GM23248 (cell line): ENCODE measurements at regions not wholly inside any gene's neighbourhood (a gene's known extent, or its start where the extent isn't known, plus 50 kb on each side); places are given as distances from the start of the nearest gene placed in this dataset.
"Not testable (repeated sequence)": the region's sequence is repeated elsewhere in the genome, so short reads cannot be mapped to it uniquely, and the experiment has no call there.

Experiments
- DNase-seq: peaks from one replicate; pipeline ENCODE4 v3.0.0-alpha.2; 2015
- H2AFZ ChIP-seq: fragments of 200-600 bp; sonication (generic); 2 replicates; pipeline ENCODE4 v1.6.1; 2016; ENCODE audit warnings: antibody characterized with exemption
- H3F3A ChIP-seq: fragments of 200-600 bp; sonication (generic); 2 replicates; pipeline ENCODE4 v1.6.1; 2016; ENCODE audit warnings: mild to moderate bottlenecking, antibody characterized with exemption, mixed run types; ENCODE audit not compliant: insufficient read depth
- H3K27ac ChIP-seq: fragments of 200-600 bp; sonication (generic); 2 replicates; pipeline ENCODE4 v1.5.1; 2016; ENCODE audit warnings: mild to moderate bottlenecking
- H3K27me3 ChIP-seq: fragments of 200-600 bp; sonication (generic); replicated peaks from 2 replicates; pipeline ENCODE4 v1.6.1; 2016; ENCODE audit warnings: mild to moderate bottlenecking; ENCODE audit not compliant: insufficient read depth
- H3K36me3 ChIP-seq: fragments of 200-600 bp; sonication (generic); 2 replicates; pipeline ENCODE4 v1.6.1; 2016; ENCODE audit warnings: low read depth, mild to moderate bottlenecking
- H3K4me1 ChIP-seq: fragments of 200-600 bp; sonication (generic); 2 replicates; pipeline ENCODE4 v1.6.1; 2016; ENCODE audit warnings: mild to moderate bottlenecking; ENCODE audit not compliant: insufficient read depth
- H3K4me2 ChIP-seq: fragments of 200-600 bp; sonication (generic); one replicate; pipeline ENCODE4 v1.6.1; 2016; ENCODE audit warnings: mild to moderate bottlenecking; ENCODE audit not compliant: unreplicated experiment
- H3K4me3 ChIP-seq: fragments of 200-600 bp; sonication (generic); 2 replicates; pipeline ENCODE4 v1.5.1; 2016; ENCODE audit warnings: mild to moderate bottlenecking
- H3K79me2 ChIP-seq: fragments of 200-600 bp; sonication (generic); 2 replicates; pipeline ENCODE4 v1.6.1; 2016; ENCODE audit warnings: mild to moderate bottlenecking; ENCODE audit not compliant: insufficient read depth
- H3K9ac ChIP-seq: fragments of 200-600 bp; sonication (generic); 2 replicates; pipeline ENCODE4 v1.6.1; 2016; ENCODE audit warnings: mild to moderate bottlenecking
- H3K9me2 ChIP-seq: fragments of 200-600 bp; sonication (generic); 2 replicates; pipeline ENCODE4 v1.6.1; 2016; ENCODE audit warnings: mixed run types, mild to moderate bottlenecking, moderate library complexity; ENCODE audit not compliant: insufficient read depth
- H3K9me3 ChIP-seq: fragments of 200-600 bp; sonication (generic); one replicate; pipeline ENCODE4 v1.6.1; 2017; ENCODE audit warnings: low read depth
- H4K20me1 ChIP-seq: fragments of 200-600 bp; sonication (generic); 2 replicates; pipeline ENCODE4 v1.6.0; 2016; ENCODE audit not compliant: insufficient read depth
- EZH2 ChIP-seq: fragments of 200-600 bp; sonication (generic); IDR thresholded peaks from 2 replicates; pipeline ENCODE4 v1.6.1; 2018; ENCODE audit warnings: antibody characterized with exemption, mild to moderate bottlenecking; ENCODE audit not compliant: insufficient read depth, poor library complexity, severe bottlenecking
- EZH2phosphoT487 ChIP-seq: fragments of 200-600 bp; sonication (generic); IDR thresholded peaks from 2 replicates; pipeline ENCODE4 v1.6.1; 2018; ENCODE audit warnings: antibody characterized with exemption, moderate library complexity, mild to moderate bottlenecking, low read depth; ENCODE audit not compliant: insufficient read depth
- WGBS, 2 experiments: methylation state at CpG; one replicate each; pipeline ENCODE4 v1.1.6; 2015 to 2017; ENCODE audit warnings: low lambda C conversion rate in 2 of 2, low coverage in 1 of 2; ENCODE audit errors: missing lambda C conversion rate in 2 of 2; 5-methylcytosine and 5-hydroxymethylcytosine counted together
- in situ Hi-C: fragments of 300-500 bp; cut with MboI; formaldehyde crosslinking; loops from 2 replicates; pipeline ENCODE4 v1.15.0; 2020

GRCh38 chr3:74978684-74979083 is 364.2 kb upstream of the CNTN3 start:
- Histone ChIP-seq H2AFZ (no peak overlapping the region), H3K27ac (no peak overlapping the region), H3K4me2 (no peak overlapping the region), H3K79me2 (no peaks in the 10 kb centered on the region), H3F3A (no peaks in the 10 kb centered on the region), H3K9ac (no peak overlapping the region), H3K36me3 (no peaks in the 10 kb centered on the region), H3K4me3 (no peak overlapping the region), H3K9me2 (no peaks in the 10 kb centered on the region), H3K9me3 (no peaks in the 10 kb centered on the region), H3K27me3 (no peaks in the 10 kb centered on the region), H3K4me1 (no peaks in the 10 kb centered on the region), H4K20me1 (no peaks in the 10 kb centered on the region)
- TF ChIP-seq EZH2phosphoT487 = no peak
- no peak for TF ChIP-seq EZH2
- WGBS, 2 experiments = 79 to 84% methylated on average over 4 of the region's 4 CpGs
- in situ Hi-C loops = no loop called here
- DNase-seq = no peak

- H4K20me1 ChIP-seq, H3K27me3 ChIP-seq, H3K27ac ChIP-seq, H3K4me1 ChIP-seq, H3K4me2 ChIP-seq, H2AFZ ChIP-seq, H3F3A ChIP-seq, H3K9me2 ChIP-seq, H3K79me2 ChIP-seq, H3K36me3 ChIP-seq, in situ Hi-C loops, H3K9ac ChIP-seq, DNase-seq, H3K4me3 ChIP-seq, H3K9me3 ChIP-seq: not testable (repeated sequence)
- 70 to 73% methylated on average over 18 to 31 of the region's 34 CpGs for WGBS, 2 experiments
Measured at GRCh38 chr3:74985028-74985904, 370.8 kb upstream of the CNTN3 start.

- WGBS, 2 experiments = 49 to 58% methylated on average over 3 of the region's 3 CpGs
- H3K9ac ChIP-seq = no peak overlapping the region
- no peaks in the 10 kb centered on the region for H3K36me3 ChIP-seq
- H4K20me1 ChIP-seq = no peaks in the 10 kb centered on the region
- no peak overlapping the region for H3K27ac ChIP-seq
- no peak for TF ChIP-seq EZH2phosphoT487
- no peak for TF ChIP-seq EZH2
- H3F3A ChIP-seq = no peaks in the 10 kb centered on the region
- in situ Hi-C loops = no loop called here
- H3K27me3 ChIP-seq = 0 out of 2 replicates have a peak, but pooled peaks cover 3% of the 10 kb centered on the region
- no peak overlapping the region for H3K4me3 ChIP-seq
- H3K79me2 ChIP-seq = no peaks in the 10 kb centered on the region
- H3K9me3 ChIP-seq = no peaks in the 10 kb centered on the region
- H3K4me2 ChIP-seq = no peak overlapping the region
- no peaks in the 10 kb centered on the region for H3K9me2 ChIP-seq
- H3K4me1 ChIP-seq = no peaks in the 10 kb centered on the region
- H2AFZ ChIP-seq = no peak overlapping the region
- no peak for DNase-seq
Measured at GRCh38 chr3:74988095-74988494, 373.6 kb upstream of the CNTN3 start.

- in situ Hi-C loops = no loop called here
- no peak for DNase-seq
- no peak overlapping the region for H3K9ac ChIP-seq
- no peaks in the 10 kb centered on the region for H3K79me2 ChIP-seq
- no peak overlapping the region for H3K4me2 ChIP-seq
- no peaks in the 10 kb centered on the region for H3K36me3 ChIP-seq
- no peaks in the 10 kb centered on the region for H3K9me2 ChIP-seq
- no peak overlapping the region for H3K4me3 ChIP-seq
- H3K9me3 ChIP-seq = no peaks in the 10 kb centered on the region
- 0 out of 2 replicates have a peak, but pooled peaks cover 3% of the 10 kb centered on the region for H3K27me3 ChIP-seq
- no peaks in the 10 kb centered on the region for H4K20me1 ChIP-seq
- TF ChIP-seq EZH2 = no peak
- no peak for TF ChIP-seq EZH2phosphoT487
- H3K4me1 ChIP-seq = no peaks in the 10 kb centered on the region
- H3F3A ChIP-seq = no peaks in the 10 kb centered on the region
- no peak overlapping the region for H3K27ac ChIP-seq
- H2AFZ ChIP-seq = no peak overlapping the region
Measured at GRCh38 chr3:74992898-74993297, 378.4 kb upstream of the CNTN3 start.

GRCh38 chr3:75001330-75001729 is 386.9 kb upstream of the CNTN3 start:
- Histone ChIP-seq H2AFZ (no peak overlapping the region), H3K4me2 (no peak overlapping the region), H3K4me3 (no peak overlapping the region), H3K9ac (no peak overlapping the region), H4K20me1 (no peaks in the 10 kb centered on the region), H3K27me3 (no peaks in the 10 kb centered on the region), H3K4me1 (no peaks in the 10 kb centered on the region), H3F3A (no peaks in the 10 kb centered on the region), H3K79me2 (no peaks in the 10 kb centered on the region), H3K9me3 (no peaks in the 10 kb centered on the region), H3K36me3 (no peaks in the 10 kb centered on the region), H3K9me2 (no peaks in the 10 kb centered on the region), H3K27ac (no peak overlapping the region)
- peak; percentile 39 for DNase-seq
- 2 to 5% methylated on average over 1 of the region's 1 CpG for WGBS, 2 experiments
- in situ Hi-C loops = no loop called here
- TF ChIP-seq EZH2 (no peak), EZH2phosphoT487 (no peak)
